HG03342 (cell line): ENCODE measurements at regions not wholly inside any gene's neighbourhood (a gene's known extent, or its start where the extent isn't known, plus 50 kb on each side); places are given as distances from the start of the nearest gene placed in this dataset.
A peak's percentile ranks its signal among the peaks of the same experiment; 100 is the strongest.
"Not testable (repeated sequence)": the region's sequence is repeated elsewhere in the genome, so short reads cannot be mapped to it uniquely, and the experiment has no call there.

Experiments
- ATAC-seq: cut with Tn5 transposase; IDR thresholded peaks from one replicate; pipeline ENCODE4 v1.9.1; 2021; ENCODE audit warnings: mild to moderate bottlenecking, moderate library complexity; ENCODE audit not compliant: unreplicated experiment

DNA sequence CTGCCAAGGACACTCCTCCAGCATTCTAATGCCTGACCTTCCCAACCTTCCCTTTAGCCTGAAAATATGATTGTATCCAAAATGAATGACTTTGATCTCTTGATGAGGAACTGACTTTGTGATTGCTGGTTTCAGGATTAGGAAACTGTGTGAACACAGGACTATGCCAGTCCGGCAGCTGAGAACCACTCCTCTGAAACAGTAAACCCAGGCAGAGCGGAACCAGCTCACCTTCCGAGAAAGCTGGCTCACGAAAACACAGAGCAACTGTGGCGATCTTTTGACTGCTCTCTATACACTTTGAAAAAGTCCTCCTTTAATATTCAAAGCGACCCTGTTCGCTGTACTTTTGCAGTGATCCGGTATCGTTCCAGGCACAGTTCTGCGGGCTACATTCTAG, 258.8 kb upstream of the IRS2 start:
- no peak for ATAC-seq

DNA sequence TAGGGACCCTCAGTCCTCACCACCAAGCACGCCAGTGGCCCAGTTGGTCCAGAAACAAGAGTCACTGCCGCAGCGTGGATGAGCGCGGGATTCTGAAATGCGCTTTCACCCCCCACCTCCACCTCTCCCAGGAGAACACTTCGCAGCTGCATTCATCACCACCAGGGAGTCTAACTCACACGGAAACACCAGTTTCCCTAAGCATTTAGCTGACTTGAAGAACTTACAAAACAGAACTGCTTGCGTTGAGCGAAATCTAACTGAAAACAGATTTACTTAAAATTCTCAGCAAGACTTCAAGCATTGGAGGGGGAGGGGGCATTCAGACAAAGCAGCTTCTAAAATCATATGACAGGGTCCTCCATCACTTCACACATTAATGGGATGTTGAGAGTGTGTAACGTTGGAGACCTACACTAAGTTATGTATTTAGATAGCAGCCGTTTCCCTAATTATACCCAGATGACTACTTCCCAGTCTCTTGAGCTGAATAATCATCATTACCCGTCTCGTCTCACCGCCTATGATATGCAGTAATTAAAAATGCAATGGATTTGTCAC, 258.2 kb upstream of the IRS2 start:
- no peak for ATAC-seq

DNA sequence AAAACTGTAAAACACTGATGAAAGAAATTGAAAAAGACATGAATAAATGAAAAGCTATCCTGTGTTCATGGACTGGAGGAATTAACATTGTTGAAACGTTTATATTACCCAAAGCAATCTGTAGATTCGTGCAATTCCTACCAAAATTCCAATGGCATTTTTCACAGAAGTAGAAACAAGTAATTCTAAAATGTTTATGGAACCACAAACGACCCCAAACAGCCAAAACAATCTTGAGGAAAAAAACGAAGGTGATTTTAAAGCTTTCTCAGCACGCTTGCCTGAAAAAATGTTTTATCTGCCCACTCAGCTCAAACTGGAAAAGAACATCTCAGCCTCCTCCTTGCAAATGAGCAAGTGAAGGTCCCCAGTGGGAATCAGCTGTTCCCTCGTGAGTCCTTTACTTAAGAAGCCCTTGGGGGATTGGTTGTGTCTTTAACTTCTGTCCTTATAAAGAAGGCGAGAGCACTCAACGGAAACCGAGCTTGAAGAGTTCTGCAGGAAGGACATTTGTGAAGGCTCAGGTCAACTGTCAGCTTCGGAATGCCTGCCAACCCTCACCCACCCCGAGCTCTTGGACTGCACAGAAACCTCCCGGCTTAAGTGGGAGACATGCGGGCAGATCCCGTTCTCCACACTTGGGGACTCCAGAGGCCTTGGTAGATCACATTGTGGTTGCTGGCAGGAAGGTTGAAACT, 256.0 kb upstream of the IRS2 start:
- no peak for ATAC-seq

DNA sequence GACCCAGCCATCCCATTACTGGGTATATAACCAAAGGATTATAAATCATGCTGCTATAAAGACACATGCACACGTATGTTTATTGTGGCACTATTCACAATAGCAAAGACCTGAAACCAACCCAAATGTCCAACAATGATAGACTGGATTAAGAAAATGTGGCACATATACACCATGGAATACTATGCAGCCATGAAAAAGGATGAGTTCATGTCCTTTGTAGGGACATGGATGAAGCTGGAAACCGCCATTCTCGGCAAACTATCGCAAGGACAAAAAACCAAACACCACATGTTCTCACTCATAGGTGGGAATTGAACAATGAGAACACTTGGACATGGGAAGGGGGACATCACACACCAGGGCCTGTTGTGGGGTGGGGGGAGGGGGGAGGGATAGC, 255.3 kb upstream of the IRS2 start:
- ATAC-seq = not testable (repeated sequence)

DNA sequence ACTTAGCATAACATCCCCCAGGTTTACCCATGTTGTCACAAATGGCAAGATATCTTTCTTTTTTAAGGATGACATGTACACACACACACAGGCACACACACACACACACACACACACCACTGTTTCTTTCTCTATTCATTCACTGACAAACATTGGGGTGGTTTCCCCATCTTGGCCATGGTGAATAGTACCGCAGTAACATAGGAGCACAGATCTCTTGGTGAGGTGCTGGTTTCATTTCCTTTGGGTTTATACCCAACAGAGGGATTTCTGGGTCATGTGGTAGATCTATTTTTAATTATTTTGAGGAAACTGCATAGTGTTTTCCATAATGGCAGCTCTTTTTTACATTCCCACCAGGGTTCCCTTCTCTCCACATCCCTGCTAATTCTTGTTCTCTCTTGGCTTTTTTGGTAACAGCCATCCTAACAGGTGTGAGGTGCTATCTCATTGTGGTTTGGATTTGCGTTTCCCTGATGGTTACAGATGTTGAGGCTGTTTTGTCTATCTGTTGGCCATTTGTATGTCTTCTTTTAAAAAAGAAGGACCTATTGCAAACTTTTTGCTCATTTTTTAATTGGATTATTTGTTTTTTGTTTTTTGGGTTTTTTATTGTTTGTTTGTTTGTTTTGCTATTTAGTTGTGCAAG, 251.7 kb upstream of the IRS2 start:
- ATAC-seq = peak; percentile 96

DNA sequence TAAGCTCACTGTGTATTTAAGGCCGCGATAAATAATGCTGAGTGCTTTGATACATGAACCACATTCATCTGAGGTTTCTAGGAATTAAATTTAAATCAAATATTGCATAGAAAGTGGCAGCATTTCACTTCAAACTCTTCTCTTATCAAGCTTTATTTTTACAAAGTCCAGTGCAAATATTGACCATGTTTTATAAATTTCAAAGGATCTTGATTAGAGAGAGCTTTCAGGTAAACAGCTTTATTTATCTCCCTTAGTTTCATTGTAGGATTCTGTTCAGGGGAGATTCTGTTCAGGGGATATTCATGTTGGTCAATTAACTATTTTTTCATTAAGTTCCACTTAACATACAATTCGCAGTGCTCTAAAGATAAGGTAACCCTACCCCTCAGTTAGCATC, 249.7 kb upstream of the IRS2 start:
- ATAC-seq = no peak

DNA sequence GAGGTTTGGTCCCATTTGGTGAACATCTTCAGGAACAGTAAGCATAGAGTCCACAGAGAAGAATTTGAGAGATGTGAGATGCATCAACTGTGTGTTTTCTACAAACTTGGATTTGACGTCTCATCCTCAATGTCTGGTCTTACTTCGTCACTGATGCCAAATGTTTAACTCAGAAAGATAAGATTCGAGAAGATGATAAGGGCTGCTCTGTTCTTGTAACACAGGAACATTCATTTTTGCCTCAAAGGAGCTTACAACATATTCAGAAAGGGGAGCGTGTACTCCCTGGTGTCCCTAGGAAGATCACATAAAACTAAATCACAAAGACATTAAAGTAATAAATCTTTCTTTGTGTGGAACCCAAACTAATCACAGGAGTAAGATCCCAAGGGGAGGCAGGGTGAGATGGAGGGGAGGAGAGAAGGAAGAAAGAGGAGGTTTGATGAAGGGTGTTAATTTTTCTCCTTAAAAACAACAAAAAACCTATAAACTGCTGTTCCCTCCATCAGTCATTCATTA, 247.7 kb upstream of the IRS2 start:
- no peak for ATAC-seq

DNA sequence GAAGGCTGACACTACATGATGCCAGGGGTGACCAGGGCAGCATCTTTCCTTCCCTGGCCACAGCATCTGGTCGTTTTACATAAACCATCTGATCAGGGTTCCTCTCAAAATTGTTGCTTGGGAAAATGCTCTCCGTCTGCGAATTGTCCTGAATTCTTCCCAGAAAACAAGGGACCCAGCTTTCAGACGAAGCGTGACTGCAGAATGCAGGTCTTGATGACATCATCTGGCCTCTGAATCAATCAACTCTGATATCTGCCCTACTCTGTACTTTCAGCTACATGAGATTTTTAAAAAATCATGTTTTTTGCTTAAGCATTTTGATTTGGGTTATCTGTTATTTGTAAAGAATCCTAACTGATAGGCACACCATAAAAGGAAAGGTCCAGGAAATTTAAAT, 246.6 kb upstream of the IRS2 start:
- no peak for ATAC-seq

DNA sequence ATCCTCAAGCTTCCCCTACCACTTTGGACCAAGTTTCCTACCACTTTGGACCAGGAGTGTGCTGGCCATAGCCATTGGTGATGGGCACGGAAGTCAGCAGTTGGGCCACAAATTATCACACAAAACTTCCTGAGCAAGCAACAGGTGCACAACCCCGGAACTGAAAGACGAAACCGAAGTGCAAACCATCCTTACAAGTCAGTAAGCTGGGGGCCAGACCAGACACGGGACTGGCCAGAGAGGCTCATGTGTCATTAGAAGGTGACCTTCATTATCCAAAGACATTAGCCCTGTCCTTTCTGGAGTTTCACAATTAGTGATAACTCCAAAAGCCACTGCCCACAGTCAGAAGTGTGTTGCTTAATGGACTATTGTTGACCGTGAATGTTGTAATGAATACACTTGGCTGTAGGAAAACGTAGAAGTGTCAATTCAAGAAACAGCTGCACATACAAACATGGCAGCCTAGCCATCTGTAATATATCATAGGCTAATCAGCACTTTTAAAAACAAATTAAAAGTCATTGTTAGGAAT, 244.1 kb upstream of the IRS2 start:
- ATAC-seq = no peak

DNA sequence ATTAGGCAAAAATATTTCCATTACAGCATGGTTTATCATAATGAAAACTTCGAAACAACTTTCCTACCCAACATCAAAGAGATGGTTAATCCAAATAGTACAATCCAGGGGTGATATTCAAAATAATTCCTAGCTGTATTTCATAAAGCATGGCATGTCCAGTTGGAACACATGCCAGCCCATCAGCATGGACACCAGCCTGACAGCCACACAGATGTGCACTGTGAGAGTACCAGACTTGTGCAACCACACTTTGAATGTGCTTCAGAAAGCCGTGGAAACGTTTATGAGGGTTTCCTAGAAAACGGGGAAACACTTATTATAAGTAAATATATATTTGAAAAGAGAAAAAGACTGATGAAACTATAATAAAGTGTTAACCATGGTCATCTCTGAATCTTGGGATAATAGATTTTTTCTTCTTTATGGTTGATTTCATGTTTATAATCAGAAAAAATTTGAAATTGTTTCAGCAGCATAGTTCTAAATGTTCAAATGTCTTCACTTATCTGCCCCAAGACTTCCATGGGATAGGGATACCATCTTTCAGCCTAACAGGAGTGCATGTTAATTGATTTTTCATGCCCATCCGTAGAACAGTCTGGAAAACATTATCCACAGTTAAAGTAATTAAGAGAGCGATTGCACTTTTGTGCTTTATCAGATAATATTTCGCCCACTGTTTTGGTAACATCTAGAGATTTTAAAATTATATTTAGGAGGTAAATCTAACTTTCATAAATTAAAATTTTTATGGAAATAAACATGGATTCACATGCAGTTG, 242.6 kb upstream of the IRS2 start:
- ATAC-seq = no peak

DNA sequence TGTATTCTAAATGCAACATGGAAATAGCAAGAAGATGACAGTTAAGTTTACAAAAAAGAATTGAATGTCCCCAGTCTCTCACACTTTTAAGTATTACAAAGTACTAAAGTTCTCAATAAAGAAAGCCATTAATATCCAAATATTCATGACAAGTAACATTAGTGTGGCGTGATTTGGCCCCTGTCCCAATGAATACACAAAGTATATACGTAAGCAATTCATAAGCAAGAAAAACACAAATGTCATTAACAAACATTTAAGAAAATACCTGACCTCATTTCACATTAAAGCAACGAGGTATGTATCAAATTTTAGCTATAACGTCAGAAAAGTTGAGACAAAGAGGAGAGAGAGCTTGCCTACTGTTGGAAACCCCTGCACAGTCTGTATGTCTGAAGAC, 241.9 kb upstream of the IRS2 start:
- ATAC-seq = no peak

DNA sequence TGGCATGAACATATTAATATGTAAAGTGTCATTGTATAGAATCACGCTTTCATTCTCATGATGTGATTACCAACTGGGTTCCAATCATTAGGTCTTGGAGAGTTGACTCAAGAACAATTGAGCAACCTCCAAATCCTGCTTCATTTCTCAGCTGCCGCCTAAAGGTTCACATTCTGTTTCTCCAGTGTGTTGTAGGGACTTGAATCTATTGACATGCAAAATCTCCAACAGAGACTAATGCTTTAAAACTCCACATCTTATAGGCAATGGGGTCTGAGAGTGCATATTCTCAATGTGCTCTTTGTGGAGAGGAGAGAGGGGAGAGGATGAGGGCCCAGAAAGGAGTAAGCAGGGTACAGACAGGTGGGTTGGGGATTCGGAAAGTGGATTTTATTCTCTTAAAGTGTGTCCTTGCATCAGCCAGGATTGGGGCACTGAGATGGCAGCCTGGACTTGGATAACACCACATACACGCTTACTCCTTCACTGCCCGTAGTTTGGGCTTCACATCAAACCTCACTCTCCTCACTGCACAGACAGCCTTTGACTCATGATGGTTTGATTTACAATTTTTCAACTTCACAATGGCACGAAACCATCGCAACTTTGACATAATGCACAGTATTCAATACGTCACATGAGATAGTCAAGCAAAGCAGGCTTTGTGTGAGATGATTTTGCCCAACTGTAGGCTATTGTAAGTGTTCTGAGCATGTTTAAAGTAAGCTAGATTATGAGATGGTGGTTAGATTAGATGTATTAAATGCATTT, 241.3 kb upstream of the IRS2 start:
- ATAC-seq = no peak

DNA sequence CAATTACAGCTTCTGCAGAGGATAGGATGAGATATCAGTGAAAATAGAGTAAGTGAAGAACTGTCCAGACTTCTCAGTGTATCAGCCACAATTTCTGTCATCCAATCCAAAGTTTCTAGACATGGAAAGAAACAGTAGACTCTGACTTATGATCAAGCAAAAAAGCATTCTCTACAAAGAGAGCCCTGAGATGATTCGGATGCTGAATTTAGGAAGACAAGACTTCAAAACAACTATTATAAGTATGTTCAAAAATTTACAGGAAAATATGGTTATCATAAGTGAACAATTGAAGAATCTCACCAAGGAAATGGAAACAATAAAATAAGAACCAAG, 238.2 kb upstream of the IRS2 start:
- ATAC-seq = no peak

DNA sequence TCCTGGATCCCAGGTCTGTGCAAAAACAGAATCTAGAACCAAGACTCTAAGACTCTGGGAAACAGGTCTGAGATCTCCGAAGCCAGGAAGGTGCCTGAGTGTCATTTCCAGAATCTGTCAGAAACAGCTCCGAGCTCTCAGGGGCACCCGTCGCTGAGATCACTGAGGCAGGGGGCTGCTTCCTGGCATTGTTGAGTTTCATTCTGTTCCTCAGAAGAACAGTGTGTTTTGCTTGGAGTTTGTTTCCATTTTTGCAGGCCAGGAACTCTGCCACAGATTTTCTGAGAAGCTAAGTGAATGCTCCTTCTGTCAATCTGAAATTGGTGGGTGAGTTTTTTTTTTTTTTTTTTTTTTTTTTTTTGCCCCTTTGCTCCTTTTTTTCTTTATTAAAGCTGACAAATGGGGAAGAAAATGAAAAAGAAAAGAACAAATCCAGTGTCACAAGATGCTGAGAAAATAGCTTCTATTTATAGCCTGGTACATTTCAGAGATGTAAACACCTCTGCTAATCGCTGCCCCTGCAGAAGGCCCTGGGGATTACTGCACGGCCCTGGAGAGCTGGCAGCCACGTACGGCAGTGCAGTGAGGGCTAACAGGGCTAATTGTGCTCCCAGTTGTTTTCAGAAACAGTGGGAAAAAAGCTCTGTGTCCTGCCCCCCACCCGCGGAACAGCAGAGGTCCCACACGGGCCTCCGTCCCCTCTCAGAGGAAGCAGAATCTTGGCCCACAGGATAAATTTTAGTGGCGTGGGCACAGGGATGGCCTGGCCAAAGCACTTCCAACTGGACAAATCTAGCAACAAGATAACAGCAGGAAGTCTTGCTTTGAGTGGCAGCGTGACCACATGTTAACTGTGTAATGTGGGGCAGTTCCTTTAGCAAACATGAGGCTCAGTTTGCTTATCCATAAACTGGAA, 237.6 kb upstream of the IRS2 start:
- no peak for ATAC-seq

DNA sequence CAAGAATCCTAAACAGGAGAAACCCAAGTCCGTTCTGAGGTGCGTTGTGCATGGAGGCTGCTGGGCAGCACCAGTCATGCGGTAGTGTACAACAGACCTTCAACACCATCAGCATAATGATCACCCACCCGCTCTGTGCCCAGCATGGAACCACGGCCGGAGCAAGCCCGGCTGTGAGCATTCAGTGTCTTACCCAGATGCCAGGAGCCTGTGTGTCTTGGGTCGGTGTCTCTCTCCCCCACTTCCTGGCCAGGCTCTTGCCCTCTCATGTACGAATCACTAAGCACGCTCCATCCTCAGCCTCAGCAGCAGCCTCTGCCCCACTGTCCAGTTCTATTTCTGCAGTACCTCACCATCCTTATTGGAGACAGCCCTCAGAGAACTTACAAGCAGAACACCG, 231.6 kb upstream of the IRS2 start:
- ATAC-seq = no peak

DNA sequence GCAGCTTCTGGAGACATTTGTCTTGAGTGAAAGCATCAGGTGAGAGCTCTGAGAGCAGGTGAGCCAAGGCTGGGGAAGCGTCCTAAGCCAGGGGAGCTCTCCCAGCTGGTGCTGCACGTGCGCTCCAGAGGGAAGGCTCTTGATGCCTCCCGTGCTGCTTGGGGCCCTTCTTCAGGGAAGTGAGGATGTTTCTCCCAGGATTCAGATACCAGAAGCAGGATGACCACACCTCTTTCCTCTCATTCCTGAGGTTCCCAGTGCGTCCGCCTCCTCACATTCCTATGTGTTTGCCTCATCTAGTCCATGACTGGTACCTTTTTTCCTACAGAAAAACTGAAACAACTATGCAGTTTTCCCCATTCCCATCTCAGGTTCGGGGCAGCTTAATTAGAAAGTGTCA, 231.0 kb upstream of the IRS2 start:
- ATAC-seq = no peak

DNA sequence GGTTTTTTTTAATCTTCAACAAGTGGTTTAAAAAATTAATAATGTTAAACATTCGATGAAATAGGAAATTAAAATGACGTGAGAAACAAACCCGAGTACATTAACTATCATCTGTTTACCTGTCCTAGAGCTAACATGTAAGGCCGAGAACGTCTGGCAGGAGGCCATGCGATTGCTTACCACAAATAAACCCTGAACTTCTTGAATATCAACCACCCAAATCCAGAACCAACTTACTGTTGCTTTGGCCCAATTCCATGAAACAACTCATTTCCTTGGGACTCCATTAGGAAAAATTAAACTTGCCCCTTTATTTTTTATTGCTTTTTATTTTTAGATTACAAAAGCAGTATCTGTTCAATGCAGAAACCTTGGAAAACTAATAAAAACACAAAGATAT, 228.9 kb upstream of the IRS2 start:
- no peak for ATAC-seq

DNA sequence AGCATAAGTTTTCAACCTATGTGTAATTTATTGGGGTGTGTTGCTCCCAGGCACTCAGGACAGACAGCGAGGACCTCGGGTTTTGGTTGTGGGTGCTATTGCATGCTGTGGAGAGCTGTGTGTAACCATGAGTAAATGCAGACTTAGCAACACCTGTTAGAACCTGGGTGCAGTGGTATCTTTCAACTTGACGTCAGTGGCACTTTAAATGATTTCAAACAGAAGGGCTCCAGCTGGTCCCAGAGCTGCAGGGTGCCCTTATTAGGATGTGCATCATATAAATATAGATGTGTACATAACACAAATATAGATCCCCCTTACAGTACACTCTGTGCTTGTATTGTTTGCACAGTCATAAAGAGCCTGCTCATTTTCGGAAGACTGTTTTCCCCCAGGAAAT, 228.3 kb upstream of the IRS2 start:
- ATAC-seq = peak; percentile 49

DNA sequence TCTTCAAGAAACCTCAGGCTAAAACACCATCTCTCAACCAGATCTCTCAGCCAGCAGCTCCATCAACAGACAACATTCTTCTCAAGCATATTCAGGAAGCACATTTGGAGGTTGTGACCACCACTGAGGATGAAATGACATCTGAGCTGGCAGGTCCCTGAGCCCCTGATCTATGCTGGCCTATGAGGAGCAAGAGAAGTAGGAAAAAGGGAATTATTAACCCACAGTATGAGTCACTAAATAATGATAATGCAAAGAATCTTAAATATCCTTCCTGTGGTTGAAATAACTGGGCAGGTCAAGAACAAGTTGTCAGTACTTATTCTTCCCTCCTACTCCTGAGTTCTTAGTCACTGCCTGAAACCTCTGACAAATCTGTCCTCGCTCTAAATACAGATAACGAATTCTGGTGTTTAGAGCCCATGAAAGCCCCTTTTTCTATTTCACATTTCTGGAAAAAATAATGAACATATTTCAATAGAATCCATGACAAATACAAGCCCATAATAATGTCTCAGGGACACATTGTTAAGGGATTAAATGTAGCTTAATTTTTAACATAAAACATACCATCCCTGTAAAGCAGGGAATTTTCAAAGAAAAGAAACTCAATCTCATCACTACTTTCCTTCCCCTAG, 225.8 kb upstream of the IRS2 start:
- ATAC-seq = no peak
